H1 (cell line): ENCODE measurements at regions not wholly inside any gene's neighbourhood (a gene's known extent, or its start where the extent isn't known, plus 50 kb on each side); places are given as distances from the start of the nearest gene placed in this dataset.

Source experiments
- ATF3 ChIP-seq: IDR thresholded peaks from 2 replicates; pipeline ENCODE4 v1.6.1; 2011; ENCODE audit warnings: low read depth, mild to moderate bottlenecking, low read length; ENCODE audit not compliant: insufficient read depth
- CTCF ChIP-seq, 3 experiments: IDR thresholded peaks; 1 replicate in 2 of 3; 2 replicates in 1 of 3; pipeline versions ENCODE4 v1.5.1 to v1.6.1; 2011; ENCODE audit warnings: low read length in 3 of 3, mild to moderate bottlenecking in 3 of 3, inconsistent platforms in 2 of 3, low read depth in 1 of 3, moderate library complexity in 1 of 3; ENCODE audit not compliant: insufficient read depth in 1 of 3; ENCODE audit errors: control extremely low read depth in 1 of 3
- EZH2 ChIP-seq: fragments of 200-600 bp; sonication (generic); IDR thresholded peaks from 2 replicates; pipeline ENCODE4 v1.7.1; 2012; ENCODE audit warnings: low read depth, mild to moderate bottlenecking, moderate library complexity, low read length, inconsistent platforms; ENCODE audit not compliant: severe bottlenecking
- GABPA ChIP-seq: IDR thresholded peaks from 2 replicates; pipeline ENCODE4 v1.6.1; 2011; ENCODE audit warnings: mild to moderate bottlenecking, low read length, moderate library complexity, borderline replicate concordance; ENCODE audit not compliant: insufficient read depth
- JUND ChIP-seq: IDR thresholded peaks from 2 replicates; pipeline ENCODE4 v1.6.1; 2011; ENCODE audit warnings: mild to moderate bottlenecking, improper control_type of control experiment, low read length
- PHF8 ChIP-seq: fragments of 200-600 bp; sonication (generic); conservative IDR thresholded peaks from 2 replicates; pipeline ENCODE4 v1.7.1; 2012; ENCODE audit warnings: low read depth, mild to moderate bottlenecking, inconsistent platforms, low read length, moderate library complexity
- POLR2A ChIP-seq, 2 experiments: IDR thresholded peaks; 1 replicate in 1 of 2; 2 replicates in 1 of 2; pipeline ENCODE4 v1.6.1; 2011; ENCODE audit warnings: low read depth in 2 of 2, low read length in 2 of 2, mild to moderate bottlenecking in 2 of 2; ENCODE audit errors: control extremely low read depth in 1 of 2
- RXRA ChIP-seq: IDR thresholded peaks from 2 replicates; pipeline ENCODE4 v1.6.1; 2011; ENCODE audit warnings: low read depth, mild to moderate bottlenecking, low read length, moderate library complexity; ENCODE audit not compliant: insufficient read depth
- SP1 ChIP-seq: IDR thresholded peaks from 2 replicates; pipeline ENCODE4 v1.6.1; 2011; ENCODE audit warnings: low read depth, low read length
- SP2 ChIP-seq: IDR thresholded peaks from 2 replicates; pipeline ENCODE4 v1.6.1; 2012; ENCODE audit warnings: mild to moderate bottlenecking, low read length, inconsistent platforms
- TAF1 ChIP-seq: IDR thresholded peaks from 2 replicates; pipeline ENCODE4 v1.6.1; 2011; ENCODE audit warnings: mild to moderate bottlenecking, low read depth, low read length
- TCF12 ChIP-seq: IDR thresholded peaks from 2 replicates; pipeline ENCODE4 v1.6.1; 2011; ENCODE audit warnings: low read depth, mild to moderate bottlenecking, low read length
- ZNF274 ChIP-seq: IDR thresholded peaks from 2 replicates; pipeline ENCODE4 v1.7.0; 2012; ENCODE audit warnings: low read length, borderline replicate concordance; ENCODE audit errors: extremely low read depth

GRCh38 chr2:144927429-144927828, 407.5 kb upstream of the ZEB2 start:
- TF ChIP-seq CTCF (IDR thresholded peaks at IDR 0.05; ENCODE audit: control extremely low read depth in 1 of 3, insufficient read depth in 1 of 3, low read depth in 1 of 3, low read length in 3 of 3) (no peak), POLR2A (IDR thresholded peaks at IDR 0.05; ENCODE audit: control extremely low read depth in 1 of 2, low read depth in 2 of 2, low read length in 2 of 2) (no peak), EZH2 (no peak), ATF3 (no peak), TCF12 (no peak), JUND (no peak), ZNF274 (no peak), SP1 (no peak), TAF1 (no peak), GABPA (no peak), PHF8 (no peak), SP2 (no peak), RXRA (no peak)
